ENCODE measurements at regions not wholly inside any gene's neighbourhood (a gene's known extent, or its start where the extent isn't known, plus 50 kb on each side); places are given as distances from the start of the nearest gene placed in this dataset.

DNA sequence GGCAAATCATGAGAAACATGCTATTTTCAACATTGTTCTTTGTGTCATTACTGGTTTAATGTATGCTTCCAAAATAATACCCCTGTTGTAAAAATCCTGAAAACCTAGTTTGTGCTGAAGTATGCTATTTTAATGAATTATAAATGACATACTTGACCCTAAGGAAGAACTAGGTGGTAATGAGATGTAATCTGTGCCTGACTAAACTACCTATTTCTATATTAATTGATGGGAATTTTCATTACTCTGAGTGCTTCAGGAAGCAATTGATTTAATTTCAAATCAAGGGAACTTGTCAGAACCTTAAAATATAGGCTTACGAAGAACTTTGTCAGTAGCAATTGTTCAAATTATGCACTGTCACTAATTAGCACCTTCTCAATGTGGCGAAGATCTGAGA lies 1005.6 kb upstream of the SLC10A2 start:
- TF ChIP-seq, protein P1, sequence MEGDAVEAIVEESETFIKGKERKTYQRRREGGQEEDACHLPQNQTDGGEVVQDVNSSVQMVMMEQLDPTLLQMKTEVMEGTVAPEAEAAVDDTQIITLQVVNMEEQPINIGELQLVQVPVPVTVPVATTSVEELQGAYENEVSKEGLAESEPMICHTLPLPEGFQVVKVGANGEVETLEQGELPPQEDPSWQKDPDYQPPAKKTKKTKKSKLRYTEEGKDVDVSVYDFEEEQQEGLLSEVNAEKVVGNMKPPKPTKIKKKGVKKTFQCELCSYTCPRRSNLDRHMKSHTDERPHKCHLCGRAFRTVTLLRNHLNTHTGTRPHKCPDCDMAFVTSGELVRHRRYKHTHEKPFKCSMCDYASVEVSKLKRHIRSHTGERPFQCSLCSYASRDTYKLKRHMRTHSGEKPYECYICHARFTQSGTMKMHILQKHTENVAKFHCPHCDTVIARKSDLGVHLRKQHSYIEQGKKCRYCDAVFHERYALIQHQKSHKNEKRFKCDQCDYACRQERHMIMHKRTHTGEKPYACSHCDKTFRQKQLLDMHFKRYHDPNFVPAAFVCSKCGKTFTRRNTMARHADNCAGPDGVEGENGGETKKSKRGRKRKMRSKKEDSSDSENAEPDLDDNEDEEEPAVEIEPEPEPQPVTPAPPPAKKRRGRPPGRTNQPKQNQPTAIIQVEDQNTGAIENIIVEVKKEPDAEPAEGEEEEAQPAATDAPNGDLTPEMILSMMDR (IDR thresholded peaks at IDR 0.05) = no peak
- DNase-seq = no peak
- H3K27me3 ChIP-seq = no peaks in the 10 kb centered on the region
- no peaks in the 10 kb centered on the region for H3K36me3 ChIP-seq
- intact Hi-C loops (cut with DNase I; ENCODE audit: low total_unique reads) = no loop called here
- no peak overlapping the region for H3K4me3 ChIP-seq
- no peak overlapping the region for H3K27ac ChIP-seq
- no peaks in the 10 kb centered on the region for H3K4me1 ChIP-seq
- no peaks in the 10 kb centered on the region for H3K9me3 ChIP-seq

DNA sequence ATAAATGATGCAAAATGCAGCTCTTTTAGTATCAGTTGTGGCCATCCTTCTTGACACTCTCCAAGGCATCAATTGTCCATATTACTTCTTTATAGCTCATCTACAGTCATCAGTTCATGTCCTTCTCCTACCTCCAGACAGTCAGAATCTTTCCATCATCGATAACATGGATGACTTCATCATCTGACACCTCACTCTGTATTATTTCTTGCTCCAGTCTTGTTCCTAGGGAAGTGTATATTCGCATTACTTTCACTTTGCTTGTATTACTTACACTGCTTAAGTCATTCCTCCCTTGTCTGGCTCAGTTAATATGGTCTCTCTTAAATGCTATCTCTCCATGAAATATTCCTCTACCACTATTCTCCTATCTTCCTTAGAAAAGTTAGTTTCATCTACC lies 999.1 kb upstream of the SLC10A2 start:
- Histone ChIP-seq H3K4me1 (no peaks in the 10 kb centered on the region), H3K36me3 (no peaks in the 10 kb centered on the region), H3K27ac (no peak overlapping the region), H3K4me3 (no peak overlapping the region), H3K9me3 (no peaks in the 10 kb centered on the region), H3K27me3 (no peaks in the 10 kb centered on the region)
- intact Hi-C loops (cut with DNase I; ENCODE audit: low total_unique reads) = no loop called here
- TF ChIP-seq, protein P1 (IDR thresholded peaks at IDR 0.05) = no peak
- DNase-seq = no peak

DNA sequence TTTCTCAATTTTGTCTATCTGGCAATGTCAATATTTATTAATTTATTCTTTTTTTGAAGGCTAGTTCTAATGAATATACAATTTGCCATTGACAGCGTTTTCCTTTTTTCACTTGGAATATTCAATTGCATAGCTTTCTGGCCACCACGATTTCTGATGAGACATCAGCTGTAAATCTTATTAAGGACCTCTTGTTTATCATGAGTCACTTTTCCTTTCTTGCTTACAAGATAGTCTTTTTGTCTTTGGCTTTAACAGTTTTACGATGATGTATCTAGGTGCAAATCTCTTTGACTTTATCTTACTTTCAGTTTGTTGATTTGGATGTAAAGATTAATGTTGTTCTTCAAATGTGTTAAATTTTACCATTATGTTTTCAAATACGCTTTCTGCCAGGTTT lies 991.6 kb upstream of the SLC10A2 start:
- intact Hi-C loops (cut with DNase I; ENCODE audit: low total_unique reads) = no loop called here
- Histone ChIP-seq H3K9me3 (no peaks in the 10 kb centered on the region), H3K36me3 (no peaks in the 10 kb centered on the region), H3K4me1 (no peaks in the 10 kb centered on the region), H3K27ac (no peak overlapping the region), H3K27me3 (no peaks in the 10 kb centered on the region), H3K4me3 (no peak overlapping the region)
- TF ChIP-seq, protein P1 (IDR thresholded peaks at IDR 0.05) = no peak
- no peak for DNase-seq

DNA sequence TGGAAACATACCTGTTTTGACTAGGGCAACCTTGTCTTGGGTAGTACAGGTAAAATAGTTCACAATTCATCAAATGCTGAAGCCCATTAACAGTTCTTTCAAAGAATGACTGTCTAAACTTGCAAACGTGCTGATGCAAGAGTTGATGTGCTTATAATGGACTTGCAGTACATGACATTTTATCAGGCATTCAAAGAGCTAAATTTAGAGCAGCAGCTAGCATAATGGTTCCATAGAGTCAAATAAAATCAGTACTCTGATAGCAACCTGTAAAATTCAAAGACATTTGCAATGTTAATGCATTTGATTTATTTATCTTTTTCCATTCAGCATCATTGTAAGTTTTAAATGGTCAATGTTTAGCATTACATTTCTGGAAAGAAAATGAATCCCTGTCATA lies 979.7 kb upstream of the SLC10A2 start:
- TF ChIP-seq, protein P1 (IDR thresholded peaks at IDR 0.05) = no peak
- Histone ChIP-seq H3K4me1 (no peaks in the 10 kb centered on the region), H3K27me3 (no peaks in the 10 kb centered on the region), H3K27ac (no peak overlapping the region), H3K4me3 (no peak overlapping the region), H3K36me3 (no peaks in the 10 kb centered on the region), H3K9me3 (no peaks in the 10 kb centered on the region)
- DNase-seq = no peak
- intact Hi-C loops (cut with DNase I; ENCODE audit: low total_unique reads) = no loop called here

DNA sequence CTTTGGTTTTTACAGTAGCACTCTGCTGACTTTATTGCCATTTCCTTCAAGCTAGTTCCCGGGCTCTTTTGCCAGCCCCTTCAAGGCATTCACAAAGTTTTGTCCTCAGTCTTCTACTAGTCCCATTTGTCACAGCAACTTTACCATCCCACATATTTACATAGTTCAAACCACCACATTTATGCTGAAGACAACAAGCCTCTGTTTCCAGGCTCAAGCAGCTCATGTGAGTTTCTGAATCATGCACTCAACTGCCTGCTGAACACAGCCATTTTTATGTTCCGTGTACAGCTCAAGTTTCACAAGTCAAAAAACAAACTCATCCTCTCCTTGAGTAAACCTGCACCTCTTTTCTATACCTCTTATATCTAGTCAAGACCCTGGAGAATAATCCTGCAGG lies 977.0 kb upstream of the SLC10A2 start:
- no peak for DNase-seq
- TF ChIP-seq, protein P1 (IDR thresholded peaks at IDR 0.05) = no peak
- no peak overlapping the region for H3K4me3 ChIP-seq

DNA sequence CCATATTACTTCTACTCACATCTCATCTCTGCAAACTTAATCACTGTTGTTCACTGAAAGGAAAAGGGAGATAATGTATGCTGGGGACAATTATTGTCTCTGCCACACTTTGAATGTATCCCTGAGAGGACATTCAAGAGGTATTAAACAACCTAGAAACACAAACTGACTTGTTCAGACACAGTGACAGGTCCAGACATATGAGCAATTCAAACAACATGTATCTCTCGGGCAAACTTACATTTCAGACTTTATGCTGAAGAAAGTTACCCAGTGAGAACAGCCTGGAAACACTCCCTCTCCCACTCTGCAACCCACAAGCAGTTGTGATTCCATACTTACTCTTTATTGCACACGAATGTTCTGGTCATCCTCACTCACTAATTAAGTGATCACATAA lies 968.7 kb upstream of the SLC10A2 start:
- no peaks in the 10 kb centered on the region for H3K4me1 ChIP-seq
- no peaks in the 10 kb centered on the region for H3K9me3 ChIP-seq
- no peaks in the 10 kb centered on the region for H3K36me3 ChIP-seq
- H3K4me3 ChIP-seq = no peak overlapping the region
- no peaks in the 10 kb centered on the region for H3K27me3 ChIP-seq
- DNase-seq = no peak
- TF ChIP-seq, protein P1 (IDR thresholded peaks at IDR 0.05) = no peak
- H3K27ac ChIP-seq = no peak overlapping the region
- intact Hi-C loops (cut with DNase I; ENCODE audit: low total_unique reads) = no loop called here

More for the DNA sequence above, 977.0 kb upstream of the SLC10A2 start:
- Histone ChIP-seq H3K4me1 (no peaks in the 10 kb centered on the region), H3K9me3 (no peaks in the 10 kb centered on the region), H3K36me3 (no peaks in the 10 kb centered on the region), H3K27ac (no peak overlapping the region), H3K27me3 (no peaks in the 10 kb centered on the region)
- intact Hi-C loops (cut with DNase I; ENCODE audit: low total_unique reads) = no loop called here
